ENCODE measurements at regions not wholly inside any gene's neighbourhood (a gene's known extent, or its start where the extent isn't known, plus 50 kb on each side); places are given as distances from the start of the nearest gene placed in this dataset.
A peak's percentile ranks its signal among the peaks of the same experiment; 100 is the strongest.

DNA sequence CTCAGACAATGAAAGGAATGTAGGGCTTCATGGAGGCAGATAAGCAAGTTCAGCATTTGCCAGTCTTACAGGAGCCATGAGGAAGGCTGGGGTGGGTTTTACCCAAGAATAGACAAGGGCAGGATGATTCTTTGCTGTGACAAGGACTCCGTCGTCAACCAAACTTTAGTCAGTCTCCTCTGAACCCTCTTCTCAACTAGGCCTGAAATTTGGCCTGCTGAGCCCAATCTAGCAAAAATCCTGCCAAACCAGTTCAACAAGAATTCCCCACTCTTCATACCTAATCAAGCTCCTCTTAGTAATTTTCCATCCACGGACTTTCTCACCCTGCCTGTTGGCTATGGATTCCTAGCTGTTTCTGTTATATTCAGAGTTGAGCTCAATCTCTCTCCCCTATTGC, 280.5 kb downstream of the TBL1XR1 start:
- H3K4me3 ChIP-seq (ENCODE audit: low read depth, low read length) = no peak overlapping the region
- DNase-seq (ENCODE audit: low read depth) = no peak
- TF ChIP-seq, protein P1, sequence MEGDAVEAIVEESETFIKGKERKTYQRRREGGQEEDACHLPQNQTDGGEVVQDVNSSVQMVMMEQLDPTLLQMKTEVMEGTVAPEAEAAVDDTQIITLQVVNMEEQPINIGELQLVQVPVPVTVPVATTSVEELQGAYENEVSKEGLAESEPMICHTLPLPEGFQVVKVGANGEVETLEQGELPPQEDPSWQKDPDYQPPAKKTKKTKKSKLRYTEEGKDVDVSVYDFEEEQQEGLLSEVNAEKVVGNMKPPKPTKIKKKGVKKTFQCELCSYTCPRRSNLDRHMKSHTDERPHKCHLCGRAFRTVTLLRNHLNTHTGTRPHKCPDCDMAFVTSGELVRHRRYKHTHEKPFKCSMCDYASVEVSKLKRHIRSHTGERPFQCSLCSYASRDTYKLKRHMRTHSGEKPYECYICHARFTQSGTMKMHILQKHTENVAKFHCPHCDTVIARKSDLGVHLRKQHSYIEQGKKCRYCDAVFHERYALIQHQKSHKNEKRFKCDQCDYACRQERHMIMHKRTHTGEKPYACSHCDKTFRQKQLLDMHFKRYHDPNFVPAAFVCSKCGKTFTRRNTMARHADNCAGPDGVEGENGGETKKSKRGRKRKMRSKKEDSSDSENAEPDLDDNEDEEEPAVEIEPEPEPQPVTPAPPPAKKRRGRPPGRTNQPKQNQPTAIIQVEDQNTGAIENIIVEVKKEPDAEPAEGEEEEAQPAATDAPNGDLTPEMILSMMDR (conservative IDR thresholded peaks at IDR 0.05; ENCODE audit: low read depth, low read length) = no peak

DNA sequence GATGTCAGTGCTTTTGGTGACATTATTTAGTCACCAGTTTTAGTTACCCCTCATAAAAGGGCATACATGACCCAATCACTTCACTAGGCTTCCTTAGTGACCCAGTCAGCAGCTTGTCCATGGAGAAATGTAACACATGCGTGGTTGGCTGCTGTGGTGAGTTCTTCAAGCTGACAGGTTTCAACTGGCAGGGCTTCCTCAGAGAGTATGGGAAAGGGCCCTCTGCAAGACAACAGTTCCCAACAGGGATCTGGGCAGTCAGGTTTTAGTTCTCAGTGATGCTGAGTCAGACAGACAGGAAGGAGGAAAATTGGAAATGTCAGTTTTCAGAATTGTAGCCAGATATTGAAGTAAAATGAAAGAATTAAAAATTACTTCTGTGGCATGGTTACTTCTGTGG, 282.5 kb downstream of the TBL1XR1 start:
- DNase-seq (ENCODE audit: low read depth) = no peak
- TF ChIP-seq, protein P1 (conservative IDR thresholded peaks at IDR 0.05; ENCODE audit: low read depth, low read length) = no peak
- H3K4me3 ChIP-seq (ENCODE audit: low read depth, low read length) = no peak overlapping the region

DNA sequence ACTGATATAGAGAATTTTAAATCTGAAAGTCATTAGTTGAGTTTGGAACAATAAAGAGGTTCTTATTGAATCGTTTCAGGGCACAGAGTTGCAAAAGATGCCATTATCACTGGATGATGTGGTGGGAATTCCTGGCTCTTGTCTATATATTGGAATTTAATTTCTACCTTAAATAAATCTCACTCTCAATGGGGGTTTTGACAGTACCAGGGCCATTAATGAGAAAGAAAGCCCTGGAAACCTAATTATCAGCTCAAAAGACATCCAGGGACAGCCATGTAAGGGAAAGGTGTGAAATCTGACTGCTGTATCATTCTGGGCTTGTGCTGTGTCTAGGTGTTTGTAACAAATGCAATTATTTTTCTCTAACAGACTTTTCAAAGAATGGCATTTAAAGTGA, 285.7 kb downstream of the TBL1XR1 start:
- TF ChIP-seq, protein P1 (conservative IDR thresholded peaks at IDR 0.05; ENCODE audit: low read depth, low read length) = no peak
- no peak overlapping the region for H3K4me3 ChIP-seq (ENCODE audit: low read depth, low read length)
- DNase-seq (ENCODE audit: low read depth) = no peak

DNA sequence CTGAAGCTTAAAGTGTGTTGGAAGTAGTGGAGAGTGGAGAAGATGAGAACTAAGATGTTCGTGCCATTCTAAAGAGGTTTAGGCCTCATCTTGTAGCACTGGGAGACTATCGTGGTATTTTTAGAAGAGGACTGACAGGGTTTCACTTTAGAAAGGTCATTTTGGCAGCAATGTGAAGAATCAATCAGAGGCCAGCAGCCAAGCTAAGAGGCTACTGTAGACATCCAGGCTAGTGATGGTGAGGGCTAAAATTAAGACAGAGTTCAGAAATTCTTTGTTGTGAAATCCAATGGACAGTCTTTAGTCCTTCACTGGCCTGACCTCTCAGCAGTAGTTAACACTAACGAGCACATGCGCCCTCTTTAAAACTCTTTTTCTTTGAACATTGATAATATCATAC, 288.2 kb downstream of the TBL1XR1 start:
- TF ChIP-seq, protein P1 (conservative IDR thresholded peaks at IDR 0.05; ENCODE audit: low read depth, low read length) = no peak
- no peak overlapping the region for H3K4me3 ChIP-seq (ENCODE audit: low read depth, low read length)
- no peak for DNase-seq (ENCODE audit: low read depth)

DNA sequence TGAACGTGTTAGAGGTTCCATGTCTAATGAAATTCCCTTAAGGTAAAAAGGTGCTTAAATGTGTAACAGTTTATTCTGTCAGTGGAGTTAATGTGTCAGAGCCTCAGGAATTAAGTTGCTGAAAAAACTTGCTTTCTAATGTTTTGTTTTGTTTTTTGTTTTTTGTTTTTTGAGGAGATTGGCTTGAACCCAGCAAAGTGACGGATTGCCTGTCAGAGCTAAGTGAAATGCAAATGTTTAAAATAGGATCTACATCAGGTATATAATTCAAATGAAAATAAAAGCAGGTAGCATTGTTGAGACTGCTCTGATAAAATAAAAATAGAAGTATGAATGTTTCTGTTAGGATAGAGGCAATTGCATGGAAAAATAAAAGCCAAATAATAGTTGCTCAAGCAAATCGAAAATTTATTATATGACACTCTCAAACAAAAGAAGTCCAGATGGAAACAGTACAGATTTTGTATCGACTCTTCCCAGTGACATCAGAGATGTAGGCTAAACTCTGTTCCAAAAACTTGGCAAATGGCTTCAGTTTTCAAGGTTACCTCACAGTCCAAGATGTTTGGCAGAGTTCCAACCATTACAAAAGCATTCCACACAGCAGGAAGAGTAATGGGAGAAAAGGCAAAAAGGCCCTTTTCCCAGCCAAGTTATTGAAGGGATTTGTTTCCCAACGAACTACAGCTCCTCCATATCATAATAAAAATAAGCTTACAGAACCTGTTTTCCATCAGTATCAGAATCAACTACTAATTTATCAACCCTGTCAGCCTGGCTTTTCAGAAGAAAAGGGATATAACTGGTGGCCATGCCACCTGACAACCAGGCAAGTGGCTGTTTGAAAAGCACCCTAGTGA, 291.0 kb downstream of the TBL1XR1 start:
- TF ChIP-seq, protein P1 (conservative IDR thresholded peaks at IDR 0.05; ENCODE audit: low read depth, low read length) = no peak
- peak; percentile 41 for DNase-seq (ENCODE audit: low read depth)
- H3K4me3 ChIP-seq (ENCODE audit: low read depth, low read length) = no peak overlapping the region

DNA sequence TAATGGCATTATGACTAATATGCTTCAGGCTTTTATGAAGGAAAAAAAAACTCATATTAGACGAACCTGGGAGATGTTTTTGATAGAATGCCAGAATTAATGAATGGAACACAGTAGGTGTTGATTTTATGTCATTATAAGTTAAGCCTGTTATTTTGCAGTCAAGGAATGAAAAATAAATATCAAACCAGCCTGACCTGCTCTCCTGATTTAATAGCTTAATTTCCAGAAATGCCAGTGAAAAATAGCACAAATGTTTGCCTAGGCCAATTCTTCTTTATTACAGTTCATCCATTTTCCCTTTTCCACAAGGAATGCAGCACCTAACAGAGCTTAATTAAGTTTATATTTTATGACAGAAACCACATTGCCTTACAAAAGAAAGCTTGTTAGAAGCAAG, 292.0 kb downstream of the TBL1XR1 start:
- TF ChIP-seq, protein P1 (conservative IDR thresholded peaks at IDR 0.05; ENCODE audit: low read depth, low read length) = no peak
- H3K4me3 ChIP-seq (ENCODE audit: low read depth, low read length) = no peak overlapping the region
- DNase-seq (ENCODE audit: low read depth) = no peak

DNA sequence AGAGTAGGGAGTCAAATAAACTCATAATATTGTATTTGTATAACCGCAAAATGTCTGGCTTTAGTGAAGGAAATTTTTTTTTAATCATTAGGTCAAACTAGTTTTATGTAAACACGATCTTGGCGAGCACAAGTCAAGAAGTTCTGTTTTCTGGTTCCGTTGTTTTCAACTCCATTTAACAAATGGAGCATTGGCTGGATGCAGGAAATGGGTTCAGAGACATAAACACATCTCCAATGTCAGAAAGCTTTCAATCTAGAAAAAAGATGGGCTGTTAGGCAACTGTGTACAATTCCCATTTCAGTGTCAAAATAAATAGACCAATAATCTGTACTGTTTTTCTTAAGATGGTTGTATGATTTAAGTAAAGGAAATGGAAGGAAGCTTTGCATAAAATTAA, 292.8 kb downstream of the TBL1XR1 start:
- no peak for DNase-seq (ENCODE audit: low read depth)
- H3K4me3 ChIP-seq (ENCODE audit: low read depth, low read length) = no peak overlapping the region
- TF ChIP-seq, protein P1 (conservative IDR thresholded peaks at IDR 0.05; ENCODE audit: low read depth, low read length) = no peak
